Fibroblast of mammary gland (primary cell): ENCODE measurements at regions not wholly inside any gene's neighbourhood (a gene's known extent, or its start where the extent isn't known, plus 50 kb on each side); places are given as distances from the start of the nearest gene placed in this dataset.
A peak's percentile ranks its signal among the peaks of the same experiment; 100 is the strongest.
"Not testable (repeated sequence)": the region's sequence is repeated elsewhere in the genome, so short reads cannot be mapped to it uniquely, and the experiment has no call there.

Source experiments
- DNase-seq: peaks from one replicate; pipeline ENCODE4 v3.0.0-alpha.2; 2010; ENCODE audit warnings: low read depth
- H3K4me3 ChIP-seq: 2 replicates; pipeline ENCODE4 v1.5.1; 2011; ENCODE audit warnings: low read depth, mild to moderate bottlenecking, low read length, moderate library complexity; ENCODE audit not compliant: control insufficient read depth
- TF ChIP-seq, protein P1 (sequence below): conservative IDR thresholded peaks from 2 replicates; pipeline ENCODE4 v1.5.1; 2011; ENCODE audit warnings: low read depth, low read length, inconsistent platforms; ENCODE audit not compliant: control insufficient read depth, insufficient read depth

DNA sequence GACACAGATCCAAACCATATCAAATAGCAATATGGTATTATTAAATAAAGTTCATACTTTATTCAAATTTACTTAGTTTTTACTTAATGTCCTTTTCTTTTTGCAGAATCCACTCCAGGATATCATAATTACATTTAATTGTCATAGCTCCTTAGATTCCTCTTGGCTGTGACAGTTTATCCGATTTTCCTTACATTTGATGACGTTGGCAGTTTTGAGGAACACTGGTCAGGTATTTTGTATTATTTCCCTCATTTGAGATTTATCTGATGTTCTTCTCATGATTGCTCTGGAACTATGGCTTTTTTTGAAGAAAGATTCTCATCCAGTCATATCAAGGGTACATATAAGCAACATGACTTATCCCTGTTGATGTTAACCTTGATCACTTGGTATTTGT, 198.3 kb upstream of the STAC start:
- no peak overlapping the region for H3K4me3 ChIP-seq
- TF ChIP-seq, protein P1, sequence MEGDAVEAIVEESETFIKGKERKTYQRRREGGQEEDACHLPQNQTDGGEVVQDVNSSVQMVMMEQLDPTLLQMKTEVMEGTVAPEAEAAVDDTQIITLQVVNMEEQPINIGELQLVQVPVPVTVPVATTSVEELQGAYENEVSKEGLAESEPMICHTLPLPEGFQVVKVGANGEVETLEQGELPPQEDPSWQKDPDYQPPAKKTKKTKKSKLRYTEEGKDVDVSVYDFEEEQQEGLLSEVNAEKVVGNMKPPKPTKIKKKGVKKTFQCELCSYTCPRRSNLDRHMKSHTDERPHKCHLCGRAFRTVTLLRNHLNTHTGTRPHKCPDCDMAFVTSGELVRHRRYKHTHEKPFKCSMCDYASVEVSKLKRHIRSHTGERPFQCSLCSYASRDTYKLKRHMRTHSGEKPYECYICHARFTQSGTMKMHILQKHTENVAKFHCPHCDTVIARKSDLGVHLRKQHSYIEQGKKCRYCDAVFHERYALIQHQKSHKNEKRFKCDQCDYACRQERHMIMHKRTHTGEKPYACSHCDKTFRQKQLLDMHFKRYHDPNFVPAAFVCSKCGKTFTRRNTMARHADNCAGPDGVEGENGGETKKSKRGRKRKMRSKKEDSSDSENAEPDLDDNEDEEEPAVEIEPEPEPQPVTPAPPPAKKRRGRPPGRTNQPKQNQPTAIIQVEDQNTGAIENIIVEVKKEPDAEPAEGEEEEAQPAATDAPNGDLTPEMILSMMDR = no peak
- DNase-seq = no peak

DNA sequence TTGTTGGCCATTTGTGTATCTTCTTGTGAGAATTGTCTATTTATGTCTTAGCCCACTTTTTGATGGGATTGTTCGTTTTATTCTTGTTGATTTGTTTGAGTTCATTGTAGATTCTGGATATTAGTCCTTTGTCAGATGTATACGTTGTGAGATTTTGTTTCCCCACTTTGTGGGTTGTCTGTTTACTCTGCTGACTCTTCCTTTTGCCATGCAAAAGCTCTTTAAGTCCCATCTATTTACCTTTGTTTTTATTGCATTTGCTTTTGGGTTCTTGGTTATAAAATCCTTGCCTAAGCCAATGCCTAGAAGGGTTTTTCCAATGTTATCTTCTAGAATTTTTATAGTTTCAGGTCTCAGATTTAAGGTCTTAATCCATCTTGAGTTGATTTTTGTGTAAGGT, 193.1 kb upstream of the STAC start:
- DNase-seq, H3K4me3 ChIP-seq: not testable (repeated sequence)

DNA sequence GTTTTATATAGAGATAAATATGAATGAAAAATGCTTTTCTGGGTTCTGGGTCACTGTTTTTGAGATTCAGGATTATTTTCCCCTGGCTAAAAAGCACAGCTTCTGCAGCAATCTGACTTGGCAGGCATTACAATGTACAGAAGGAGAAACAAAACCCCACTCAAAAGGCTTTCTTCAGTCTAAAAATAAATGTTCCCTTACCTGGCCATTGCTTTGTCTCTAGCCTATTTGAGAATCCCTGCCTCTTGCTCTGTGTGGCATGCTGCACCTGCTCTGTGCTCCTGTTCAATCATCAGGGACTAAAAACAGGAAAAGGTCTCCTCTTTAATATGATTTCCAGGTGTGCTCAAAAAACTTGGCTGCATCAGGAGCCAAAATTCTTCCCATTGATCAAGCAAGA, 187.4 kb upstream of the STAC start:
- H3K4me3 ChIP-seq = no peak overlapping the region
- DNase-seq = no peak
- TF ChIP-seq, protein P1 = no peak

DNA sequence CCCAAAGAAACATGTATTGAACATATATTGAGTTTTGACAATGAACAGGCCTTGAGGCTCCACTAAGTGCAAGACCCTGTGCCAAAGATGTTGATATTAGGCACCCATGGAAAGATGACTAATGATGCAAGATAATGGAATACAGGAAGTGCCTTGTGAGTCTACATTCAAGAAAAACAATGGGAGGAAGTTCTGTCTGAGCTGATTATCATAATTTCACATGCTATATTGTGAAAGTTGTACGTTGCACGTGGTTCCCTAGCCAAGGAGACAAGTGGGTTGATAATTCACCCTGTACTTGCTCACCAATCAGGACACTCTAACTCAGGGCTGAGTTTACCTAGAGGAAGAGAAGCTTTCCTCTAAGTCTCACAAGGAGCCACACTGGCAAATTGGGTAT, 186.9 kb upstream of the STAC start:
- TF ChIP-seq, protein P1 = no peak
- DNase-seq = no peak
- no peak overlapping the region for H3K4me3 ChIP-seq

DNA sequence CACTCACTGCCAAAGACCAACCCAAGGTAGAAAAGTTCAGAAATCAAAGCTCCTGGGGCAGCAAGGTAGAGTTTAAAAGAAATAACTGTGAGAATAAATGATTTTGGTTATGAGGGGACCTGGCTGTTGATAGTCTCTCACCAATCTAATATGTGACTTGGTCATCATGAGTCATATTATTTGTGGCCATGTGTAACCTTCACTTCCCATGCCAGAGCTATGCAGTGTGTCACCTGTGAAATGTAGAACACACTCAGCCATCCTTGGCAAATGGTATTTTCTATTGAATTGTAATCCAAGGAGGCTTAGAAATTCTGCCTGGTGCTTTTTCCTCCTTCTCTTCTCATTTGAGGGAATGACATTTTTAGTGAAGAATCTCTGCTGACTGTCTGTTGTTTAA, 184.2 kb upstream of the STAC start:
- TF ChIP-seq, protein P1 = no peak
- peak; percentile 8 for DNase-seq
- H3K4me3 ChIP-seq = no peak overlapping the region

DNA sequence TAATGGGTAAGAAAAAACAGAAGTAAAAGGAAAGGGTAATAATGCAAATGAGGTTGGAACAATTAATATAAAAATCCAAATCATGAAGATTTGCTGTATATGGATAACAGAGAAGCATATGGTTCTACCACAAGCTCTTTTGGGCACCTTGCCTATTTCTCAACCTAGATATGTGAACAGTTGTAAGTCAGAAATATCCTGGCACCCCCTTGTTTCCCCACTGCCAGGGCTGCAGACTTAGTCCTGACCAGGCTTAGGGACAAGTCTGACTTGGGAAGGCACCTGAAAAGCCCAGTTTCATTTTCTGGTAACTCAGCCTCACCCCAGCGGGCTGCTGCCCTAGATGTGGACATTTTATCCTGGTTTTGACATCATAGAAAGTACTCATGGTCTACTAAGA, 183.2 kb upstream of the STAC start:
- DNase-seq = no peak
- TF ChIP-seq, protein P1 = no peak
- no peak overlapping the region for H3K4me3 ChIP-seq

DNA sequence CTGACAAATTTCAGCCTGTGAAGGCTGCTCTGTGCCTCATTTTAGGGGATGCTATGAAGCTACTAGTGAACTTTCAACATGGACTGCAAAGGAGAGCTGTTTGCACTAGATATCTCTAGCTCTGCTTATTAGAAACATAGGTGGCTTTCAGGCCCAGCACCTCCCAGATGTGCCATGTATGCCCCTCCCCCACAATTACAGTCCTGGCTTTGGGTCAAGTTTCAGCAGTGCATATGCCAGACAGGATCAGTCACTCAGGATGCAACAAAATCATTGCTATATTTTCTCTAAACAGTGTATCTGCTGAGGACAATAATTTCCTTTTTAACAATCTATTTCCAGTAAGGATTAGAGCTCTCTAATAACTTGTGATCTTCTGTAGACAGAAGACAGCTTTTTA, 178.8 kb upstream of the STAC start:
- DNase-seq = no peak
- no peak overlapping the region for H3K4me3 ChIP-seq
- TF ChIP-seq, protein P1 = no peak
